Smooth muscle cell (in vitro differentiated cells): ENCODE measurements at regions not wholly inside any gene's neighbourhood (a gene's known extent, or its start where the extent isn't known, plus 50 kb on each side); places are given as distances from the start of the nearest gene placed in this dataset.

Experiments
- DNase-seq: peaks from one replicate; lab custom pipeline; 2025; ENCODE audit not compliant: unreplicated experiment; lab: John Stamatoyannopoulos, UW
- H2AFZ ChIP-seq: fragments of 200-600 bp; sonication (generic); 2 replicates; pipeline ENCODE4 v1.6.0; 2016; ENCODE audit warnings: antibody characterized with exemption, low read depth, mild to moderate bottlenecking
- H3F3A ChIP-seq: fragments of 200-600 bp; sonication (generic); 2 replicates; pipeline ENCODE4 v1.6.0; 2017; ENCODE audit warnings: antibody characterized with exemption, low read depth
- H3K27ac ChIP-seq: fragments of 200-600 bp; sonication (generic); 2 replicates; pipeline ENCODE4 v1.5.1; 2016; ENCODE audit warnings: low read depth, mild to moderate bottlenecking
- H3K27me3 ChIP-seq: fragments of 200-600 bp; sonication (generic); 2 replicates; pipeline ENCODE4 v1.6.1; 2016; ENCODE audit warnings: low read depth, mild to moderate bottlenecking
- H3K36me3 ChIP-seq: fragments of 200-600 bp; sonication (generic); 2 replicates; pipeline ENCODE4 v1.5.1; 2016; ENCODE audit warnings: low read depth
- H3K4me1 ChIP-seq: fragments of 200-600 bp; sonication (generic); 2 replicates; pipeline ENCODE4 v1.5.1; 2016; ENCODE audit warnings: low read depth
- H3K4me2 ChIP-seq: fragments of 200-600 bp; sonication (generic); 2 replicates; pipeline ENCODE4 v1.6.0; 2016; ENCODE audit warnings: mild to moderate bottlenecking
- H3K4me3 ChIP-seq: fragments of 200-600 bp; sonication (generic); 2 replicates; pipeline ENCODE4 v1.5.1; 2016; ENCODE audit warnings: mild to moderate bottlenecking
- H3K79me2 ChIP-seq: fragments of 200-600 bp; sonication (generic); 2 replicates; pipeline ENCODE4 v1.6.0; 2016; ENCODE audit warnings: low read depth, mild to moderate bottlenecking
- H3K9ac ChIP-seq: fragments of 200-600 bp; sonication (generic); 2 replicates; pipeline ENCODE4 v1.6.0; 2016; ENCODE audit warnings: low read depth
- H3K9me3 ChIP-seq: fragments of 200-600 bp; sonication (generic); replicated peaks from 2 replicates; pipeline ENCODE4 v1.5.1; 2016; ENCODE audit warnings: low read depth
- H4K20me1 ChIP-seq: fragments of 200-600 bp; sonication (generic); 2 replicates; pipeline ENCODE4 v1.6.0; 2016; ENCODE audit warnings: low read depth
- WGBS: methylation state at CpG from one replicate; pipeline ENCODE4 v1.1.7; 2016; ENCODE audit warnings: low lambda C conversion rate; 5-methylcytosine and 5-hydroxymethylcytosine counted together
- TF ChIP-seq, protein P1 (sequence below): fragments of 200-600 bp; sonication (generic); IDR thresholded peaks from 2 replicates; pipeline ENCODE4 v1.5.1; 2017; ENCODE audit warnings: borderline replicate concordance, mild to moderate bottlenecking, antibody characterized with exemption; ENCODE audit not compliant: insufficient read depth, poor library complexity, severe bottlenecking

DNA sequence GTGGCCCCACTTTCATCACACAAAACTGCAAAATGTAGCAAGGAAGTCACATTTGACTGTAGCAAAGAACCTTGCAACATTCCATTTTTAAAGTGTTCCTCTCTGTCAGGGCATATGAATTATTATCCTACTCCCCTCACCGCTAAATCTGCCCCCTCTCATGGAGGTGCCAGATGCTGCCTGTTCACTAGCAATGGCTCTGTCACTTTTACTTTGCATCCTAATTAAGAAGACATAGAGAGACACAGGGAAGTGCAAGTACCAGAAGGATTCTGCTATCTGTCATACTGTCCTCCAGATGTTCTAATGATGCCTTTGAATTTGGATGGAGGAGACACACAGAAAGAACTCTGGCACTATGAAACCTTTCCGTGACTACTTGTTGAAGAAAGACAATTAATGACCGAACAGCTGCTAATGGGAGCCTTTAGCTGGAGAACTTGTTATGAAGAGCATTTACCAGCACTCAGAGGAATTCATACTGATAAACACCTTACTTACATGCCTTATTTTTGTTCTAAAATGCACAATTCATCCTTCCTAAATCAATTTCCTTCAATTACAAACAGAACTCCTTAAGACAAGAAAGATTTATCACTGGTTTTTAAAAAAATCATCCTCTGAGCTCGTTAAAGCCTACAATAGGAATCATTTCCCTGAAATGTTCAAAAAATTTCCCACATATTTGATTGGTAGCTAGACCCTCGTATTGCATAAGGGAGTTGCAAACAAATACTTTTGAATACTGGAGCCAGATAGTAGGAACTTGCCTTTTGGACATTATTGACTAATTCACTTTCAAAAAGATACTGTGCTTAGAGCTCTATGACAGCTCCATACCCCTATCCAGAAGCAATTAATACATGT is 292.6 kb downstream of the UBE3D start:
- peaks cover 35% of the 10 kb centered on the region for H3K4me1 ChIP-seq
- TF ChIP-seq, protein P1, sequence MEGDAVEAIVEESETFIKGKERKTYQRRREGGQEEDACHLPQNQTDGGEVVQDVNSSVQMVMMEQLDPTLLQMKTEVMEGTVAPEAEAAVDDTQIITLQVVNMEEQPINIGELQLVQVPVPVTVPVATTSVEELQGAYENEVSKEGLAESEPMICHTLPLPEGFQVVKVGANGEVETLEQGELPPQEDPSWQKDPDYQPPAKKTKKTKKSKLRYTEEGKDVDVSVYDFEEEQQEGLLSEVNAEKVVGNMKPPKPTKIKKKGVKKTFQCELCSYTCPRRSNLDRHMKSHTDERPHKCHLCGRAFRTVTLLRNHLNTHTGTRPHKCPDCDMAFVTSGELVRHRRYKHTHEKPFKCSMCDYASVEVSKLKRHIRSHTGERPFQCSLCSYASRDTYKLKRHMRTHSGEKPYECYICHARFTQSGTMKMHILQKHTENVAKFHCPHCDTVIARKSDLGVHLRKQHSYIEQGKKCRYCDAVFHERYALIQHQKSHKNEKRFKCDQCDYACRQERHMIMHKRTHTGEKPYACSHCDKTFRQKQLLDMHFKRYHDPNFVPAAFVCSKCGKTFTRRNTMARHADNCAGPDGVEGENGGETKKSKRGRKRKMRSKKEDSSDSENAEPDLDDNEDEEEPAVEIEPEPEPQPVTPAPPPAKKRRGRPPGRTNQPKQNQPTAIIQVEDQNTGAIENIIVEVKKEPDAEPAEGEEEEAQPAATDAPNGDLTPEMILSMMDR = no peak
- 75% methylated on average over 5 of the region's 5 CpGs for WGBS

DNA sequence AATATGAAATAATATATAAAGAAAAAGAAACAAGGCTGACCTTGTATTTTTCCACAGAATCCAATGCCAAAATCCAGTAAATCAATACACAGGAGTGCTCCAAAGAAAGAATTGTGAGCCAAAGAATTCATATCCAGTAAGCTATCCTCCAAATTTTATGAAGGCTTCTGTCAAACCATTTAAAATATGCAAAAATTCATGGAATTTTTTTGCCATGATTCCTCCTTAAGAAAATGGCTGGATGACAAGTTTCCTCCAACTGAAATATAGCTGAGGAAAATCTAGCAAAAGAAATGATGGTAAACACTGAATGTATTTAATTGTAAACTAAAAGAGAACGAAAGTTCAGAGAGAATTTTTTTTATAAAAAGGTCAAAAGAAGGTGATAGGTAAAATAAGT is 290.3 kb downstream of the UBE3D start:
- no peak overlapping the region for H3K9ac ChIP-seq

More for the DNA sequence above, 292.6 kb downstream of the UBE3D start:
- Histone ChIP-seq H3K4me3 (no peak overlapping the region), H3K36me3 (no peaks in the 10 kb centered on the region), H3K9me3 (no peaks in the 10 kb centered on the region), H3K27me3 (no peaks in the 10 kb centered on the region), H3K9ac (no peak overlapping the region), H3K79me2 (no peaks in the 10 kb centered on the region), H4K20me1 (no peaks in the 10 kb centered on the region), H3K27ac (no peak overlapping the region), H3K4me2 (no peak overlapping the region), H2AFZ (no peak overlapping the region), H3F3A (no peaks in the 10 kb centered on the region)
- no peak for DNase-seq

DNA sequence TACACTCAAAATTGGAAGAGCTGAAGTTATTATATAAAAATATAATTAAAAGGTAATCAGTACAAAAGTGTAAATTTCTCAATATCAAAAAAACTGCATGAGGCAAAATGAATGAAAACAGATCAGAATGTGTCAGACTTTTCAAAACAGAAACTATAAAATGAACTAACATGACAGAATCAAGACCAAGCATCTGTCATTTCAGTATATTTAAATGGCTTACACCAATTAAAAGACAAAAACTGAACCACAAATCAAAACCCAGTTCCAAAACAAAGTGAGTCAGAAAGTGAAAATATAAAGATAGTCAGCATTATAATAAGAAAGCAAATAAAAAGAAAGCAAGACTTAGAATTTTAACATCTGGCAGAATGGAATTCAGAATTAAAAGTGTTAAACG is 289.7 kb downstream of the UBE3D start:
- Histone ChIP-seq H3K27ac (no peak overlapping the region), H3K4me3 (no peak overlapping the region), H3K27me3 (no peaks in the 10 kb centered on the region), H3K4me1 (peaks cover 48% of the 10 kb centered on the region), H4K20me1 (no peaks in the 10 kb centered on the region), H3K9me3 (no peaks in the 10 kb centered on the region), H3K36me3 (no peaks in the 10 kb centered on the region), H3K79me2 (no peaks in the 10 kb centered on the region), H2AFZ (no peak overlapping the region), H3K4me2 (no peak overlapping the region), H3F3A (no peaks in the 10 kb centered on the region), H3K9ac (no peak overlapping the region)
- 73% methylated on average over 1 of the region's 1 CpG for WGBS
- no peak for DNase-seq
- TF ChIP-seq, protein P1 = no peak

More for the DNA sequence above, 290.3 kb downstream of the UBE3D start:
- WGBS = 96% methylated on average over 1 of the region's 1 CpG
- no peaks in the 10 kb centered on the region for H3K36me3 ChIP-seq
- peaks cover 46% of the 10 kb centered on the region for H3K4me1 ChIP-seq
- no peaks in the 10 kb centered on the region for H3K27me3 ChIP-seq
- DNase-seq = no peak
- no peak overlapping the region for H2AFZ ChIP-seq
- no peaks in the 10 kb centered on the region for H4K20me1 ChIP-seq
- H3K27ac ChIP-seq = no peak overlapping the region
- H3K9me3 ChIP-seq = no peaks in the 10 kb centered on the region
- H3K4me3 ChIP-seq = no peak overlapping the region
- TF ChIP-seq, protein P1 = no peak
- no peaks in the 10 kb centered on the region for H3F3A ChIP-seq
- H3K4me2 ChIP-seq = no peak overlapping the region
- no peaks in the 10 kb centered on the region for H3K79me2 ChIP-seq

DNA sequence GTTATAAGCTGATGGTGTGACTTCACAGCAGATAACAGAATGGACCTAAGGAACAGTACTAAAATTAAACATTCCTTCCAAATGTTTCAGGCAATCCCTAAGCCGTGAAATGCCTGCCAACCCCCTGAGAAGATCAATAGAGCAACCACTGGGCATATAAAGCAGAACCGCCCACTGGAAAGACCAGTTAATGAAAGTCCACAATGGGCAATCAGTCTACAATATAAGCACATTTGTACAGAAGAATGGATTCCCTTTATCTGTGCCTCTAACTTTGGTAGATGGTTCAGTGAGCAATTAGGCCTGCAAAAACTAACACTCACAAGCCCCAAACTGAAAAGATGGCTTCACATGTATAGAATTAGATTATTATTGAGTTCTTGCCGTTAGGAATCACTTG is 286.6 kb downstream of the UBE3D start:
- no peak overlapping the region for H3K4me2 ChIP-seq
- H3K36me3 ChIP-seq = no peaks in the 10 kb centered on the region
- H3K4me1 ChIP-seq = peaks cover 55% of the 10 kb centered on the region
- 83% methylated on average over 3 of the region's 3 CpGs for WGBS
- DNase-seq = no peak
- H3F3A ChIP-seq = no peaks in the 10 kb centered on the region
- no peak overlapping the region for H3K4me3 ChIP-seq
- H3K79me2 ChIP-seq = no peaks in the 10 kb centered on the region
- TF ChIP-seq, protein P1 = no peak
- H4K20me1 ChIP-seq = no peaks in the 10 kb centered on the region
- no peak overlapping the region for H3K27ac ChIP-seq
- no peak overlapping the region for H3K9ac ChIP-seq
- H3K27me3 ChIP-seq = no peaks in the 10 kb centered on the region
- H2AFZ ChIP-seq = no peak overlapping the region
- no peaks in the 10 kb centered on the region for H3K9me3 ChIP-seq
